Activated CD8-positive, alpha-beta memory T cell treated with anti-CD3 and anti-CD28 coated beads for 36 hours (primary cell): ENCODE measurements at regions not wholly inside any gene's neighbourhood (a gene's known extent, or its start where the extent isn't known, plus 50 kb on each side); places are given as distances from the start of the nearest gene placed in this dataset.

Experiments
- CTCF ChIA-PET: fragments of 350-600 bp; sonication (Branson Sonifier 250); formaldehyde crosslinking; loops from one replicate; lab custom pipeline; 2021; ENCODE audit warnings: antibody characterized with exemption; lab: Charles Lee
- POLR2A ChIA-PET: fragments of 350-600 bp; sonication (Branson Sonifier 250); formaldehyde crosslinking; loops from one replicate; lab custom pipeline; 2021; ENCODE audit warnings: antibody characterized with exemption; lab: Charles Lee

- ChIA-PET POLR2A (no interaction called here), CTCF (no interaction called here)
These were observed 83.4 kb downstream of the MATN1 start for GRCh38 chr1:30639881-30640452.

GRCh38 chr1:30638811-30639210 is 84.6 kb downstream of the MATN1 start:
- POLR2A ChIA-PET = no interaction called here

DNA sequence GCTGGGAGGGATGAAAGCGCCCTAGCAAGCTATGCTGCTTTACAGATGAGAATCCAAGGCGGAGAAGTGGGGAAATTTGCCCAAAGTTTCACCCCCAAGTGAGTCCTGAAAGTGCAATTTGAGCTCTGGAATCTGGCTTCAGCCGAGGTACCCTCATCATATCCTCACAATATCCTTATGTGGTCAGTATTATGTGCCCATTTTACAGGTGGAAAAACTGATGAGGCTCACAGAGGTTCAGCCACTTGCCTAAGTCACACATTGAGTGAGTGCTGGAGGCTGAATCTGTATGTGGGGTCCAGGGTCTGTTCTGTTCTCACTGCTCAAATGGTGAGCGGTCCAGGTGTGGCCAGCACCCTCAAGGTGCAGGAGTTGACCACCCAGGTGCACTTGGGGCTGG is 85.3 kb downstream of the MATN1 start:
- CTCF ChIA-PET = no interaction called here
- POLR2A ChIA-PET = no interaction called here

More at GRCh38 chr1:30638811-30639210, 84.6 kb downstream of the MATN1 start:
- CTCF ChIA-PET = no interaction called here

DNA sequence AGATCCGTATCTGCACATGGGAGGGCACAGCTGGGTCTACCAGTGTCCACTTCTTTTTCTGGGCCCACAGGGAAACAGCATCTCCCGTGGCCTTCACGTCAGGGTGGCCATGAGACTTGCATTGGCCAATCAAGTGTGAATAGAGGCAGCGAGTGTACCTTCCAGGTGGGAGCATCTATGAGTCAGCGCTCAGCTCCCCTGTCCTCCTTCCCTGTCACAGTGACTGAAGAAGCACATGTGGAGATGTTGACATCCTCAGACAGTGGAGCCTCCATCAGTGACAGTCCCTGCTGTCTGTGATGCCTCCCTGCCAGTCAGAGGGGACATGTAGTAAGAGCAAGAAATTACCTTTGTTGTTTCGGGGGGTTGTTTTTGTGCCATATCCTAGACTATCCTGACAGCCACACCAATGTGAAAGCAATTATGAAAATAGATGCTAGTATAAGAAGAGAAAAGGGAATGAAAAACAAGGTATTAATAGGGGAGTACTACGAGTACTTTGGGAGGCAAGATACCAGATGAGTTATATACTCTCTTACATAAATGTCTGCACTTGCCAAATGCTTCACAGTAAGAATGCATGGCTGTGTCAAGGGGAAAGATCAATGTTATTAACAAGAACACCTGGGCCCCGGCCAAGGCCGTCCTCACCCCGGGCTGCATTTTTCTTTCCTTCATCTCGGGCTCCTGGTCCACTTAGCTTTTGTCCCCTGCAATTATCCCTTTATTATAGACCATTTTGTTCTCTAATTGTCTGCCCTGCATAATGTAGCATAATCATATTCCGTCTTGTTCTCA is 86.0 kb downstream of the MATN1 start:
- CTCF ChIA-PET = no interaction called here
- POLR2A ChIA-PET = no interaction called here

DNA sequence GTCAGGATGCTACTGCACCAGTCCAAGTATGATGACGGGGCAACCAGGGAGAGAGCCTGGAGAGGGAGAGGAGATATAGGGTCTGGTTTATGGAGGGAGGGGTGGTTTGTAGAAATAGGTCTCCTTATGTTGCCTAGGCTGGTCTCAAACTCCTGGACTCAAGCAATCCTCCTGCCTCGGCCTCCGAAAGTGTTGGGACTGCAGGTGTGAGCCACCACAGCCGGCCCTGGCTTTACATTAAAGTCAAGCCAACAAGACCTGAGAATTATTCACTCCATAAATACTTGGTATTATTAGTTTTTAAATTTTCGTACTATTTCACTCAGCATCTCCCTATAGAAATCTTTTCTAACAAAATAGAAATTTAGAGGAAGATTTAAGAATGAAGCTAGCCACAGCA is 86.8 kb downstream of the MATN1 start:
- ChIA-PET CTCF (no interaction called here), POLR2A (no interaction called here)

DNA sequence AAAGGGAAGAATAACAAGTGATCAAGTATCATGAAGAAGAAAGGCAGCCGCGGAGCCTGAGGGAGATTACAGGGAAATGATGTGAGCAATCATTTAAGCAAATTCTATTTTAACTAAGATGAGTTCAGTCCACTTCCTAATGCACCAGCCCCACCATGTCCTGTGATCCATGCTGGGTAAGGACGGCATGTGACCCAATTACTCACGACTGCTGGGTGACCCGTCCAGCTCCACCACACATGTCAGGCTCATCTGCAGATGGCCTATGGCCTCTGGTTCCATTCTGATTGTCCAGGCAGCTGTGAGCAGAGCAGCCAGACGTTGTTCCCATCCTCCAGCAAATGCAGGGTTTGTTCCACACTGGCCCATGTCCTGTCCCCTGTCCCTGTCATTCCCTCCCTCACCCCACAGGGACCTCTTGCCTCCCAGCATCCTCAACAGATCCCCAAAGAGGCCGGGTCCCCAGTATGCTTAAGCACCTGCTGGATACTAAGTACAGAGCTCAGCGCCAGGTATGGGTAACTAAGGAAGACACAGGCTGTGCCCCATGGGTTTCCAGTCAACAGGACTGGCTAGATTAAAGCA is 87.9 kb downstream of the MATN1 start:
- POLR2A ChIA-PET = no interaction called here

GRCh38 chr1:30634507-30634906 is 88.9 kb downstream of the MATN1 start:
- CTCF ChIA-PET = no interaction called here
- POLR2A ChIA-PET = no interaction called here

More for the DNA sequence above, 87.9 kb downstream of the MATN1 start:
- CTCF ChIA-PET = no interaction called here

GRCh38 chr1:30633294-30633693 is 90.1 kb downstream of the MATN1 start:
- CTCF ChIA-PET = no interaction called here
- POLR2A ChIA-PET = no interaction called here

GRCh38 chr1:30632481-30632880 is 90.9 kb downstream of the MATN1 start:
- ChIA-PET CTCF (no interaction called here), POLR2A (no interaction called here)

- POLR2A ChIA-PET = no interaction called here
- CTCF ChIA-PET = no interaction called here
These were observed 91.7 kb downstream of the MATN1 start for GRCh38 chr1:30631700-30632099.

DNA sequence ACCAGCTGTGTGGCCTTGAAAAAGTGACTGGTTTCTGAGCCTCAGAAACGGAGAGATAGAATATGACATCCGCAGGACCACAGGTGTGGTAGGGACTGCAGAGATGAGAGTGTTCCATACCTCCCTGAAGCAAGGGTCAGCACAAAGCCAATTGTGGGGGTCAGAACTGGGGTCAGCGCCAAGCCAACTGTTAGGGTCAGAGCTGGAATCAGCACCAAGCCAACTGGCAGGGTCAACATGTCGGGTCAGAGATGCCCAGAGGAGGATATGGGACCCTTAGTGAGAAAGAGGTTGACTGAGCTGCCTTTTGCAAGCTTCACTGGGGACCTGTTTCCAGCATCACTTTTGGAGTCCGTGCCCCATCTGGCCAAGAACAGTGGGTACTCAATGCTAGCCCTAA is 93.9 kb downstream of the MATN1 start:
- POLR2A ChIA-PET = no interaction called here
- CTCF ChIA-PET = no interaction called here

DNA sequence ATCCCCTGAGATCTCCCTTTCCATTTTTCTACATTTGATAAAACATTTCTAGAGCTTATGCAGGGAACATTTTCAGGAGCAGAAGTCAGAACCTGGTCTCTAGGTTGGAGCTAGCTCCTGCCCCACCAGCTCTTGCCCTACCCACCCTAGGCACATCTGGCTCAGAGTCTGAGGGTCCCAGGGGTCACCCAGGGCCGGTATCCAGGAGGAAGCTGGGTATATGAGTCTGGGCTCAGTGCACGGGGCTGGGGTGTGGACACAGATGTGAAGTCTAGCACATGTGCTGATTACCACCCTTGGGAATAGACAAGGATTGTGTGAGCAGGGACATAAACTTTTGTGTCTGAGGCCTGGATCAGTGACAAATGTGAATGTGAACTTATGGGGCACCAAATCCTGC is 95.4 kb downstream of the MATN1 start:
- CTCF ChIA-PET = no interaction called here
- POLR2A ChIA-PET = no interaction called here

DNA sequence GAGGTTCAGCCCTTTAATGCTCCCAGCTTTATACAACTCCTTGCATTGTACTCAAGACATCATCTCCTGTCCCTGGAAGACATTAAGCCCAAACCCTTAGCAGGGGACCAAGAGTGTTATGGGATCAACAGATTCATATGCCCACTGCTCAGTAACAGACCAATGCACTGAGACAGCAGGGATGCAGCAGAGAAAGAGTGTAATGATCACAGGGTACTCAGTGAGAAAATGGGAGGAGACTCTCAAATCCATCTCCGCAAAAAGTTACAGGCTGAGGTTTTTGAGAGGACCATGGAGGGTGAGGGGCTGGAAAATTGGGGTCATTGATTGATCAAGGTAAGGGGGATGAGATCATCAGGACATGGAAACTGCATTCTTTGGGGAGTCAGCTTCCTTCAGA is 96.2 kb downstream of the MATN1 start:
- ChIA-PET CTCF (no interaction called here), POLR2A (no interaction called here)

GRCh38 chr1:30623431-30623830 is 100.0 kb downstream of the MATN1 start:
- CTCF ChIA-PET = no interaction called here
- POLR2A ChIA-PET = no interaction called here

GRCh38 chr1:30619619-30620018 is 103.8 kb downstream of the MATN1 start:
- CTCF ChIA-PET = no interaction called here
- POLR2A ChIA-PET = no interaction called here

DNA sequence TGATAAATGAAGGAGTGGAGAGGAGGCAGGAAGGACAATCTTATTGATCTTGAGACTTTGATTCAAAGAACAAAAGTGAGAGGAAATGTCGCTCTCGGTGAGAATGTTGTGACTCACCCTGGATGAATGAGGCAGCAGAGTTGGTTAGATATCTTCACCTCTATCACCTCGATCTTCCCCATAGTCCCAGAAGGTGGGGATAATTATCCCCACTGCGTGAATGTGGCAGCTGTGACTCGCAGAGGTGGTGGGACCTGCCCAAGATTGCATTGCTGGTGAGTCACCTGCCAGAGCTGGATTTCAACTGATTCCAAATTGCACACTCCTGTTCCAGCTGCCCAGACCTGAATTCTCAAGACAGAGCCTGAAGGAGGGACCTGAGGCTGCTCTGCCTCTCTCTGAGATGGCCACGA is 105.0 kb downstream of the MATN1 start:
- ChIA-PET POLR2A (no interaction called here), CTCF (no interaction called here)

DNA sequence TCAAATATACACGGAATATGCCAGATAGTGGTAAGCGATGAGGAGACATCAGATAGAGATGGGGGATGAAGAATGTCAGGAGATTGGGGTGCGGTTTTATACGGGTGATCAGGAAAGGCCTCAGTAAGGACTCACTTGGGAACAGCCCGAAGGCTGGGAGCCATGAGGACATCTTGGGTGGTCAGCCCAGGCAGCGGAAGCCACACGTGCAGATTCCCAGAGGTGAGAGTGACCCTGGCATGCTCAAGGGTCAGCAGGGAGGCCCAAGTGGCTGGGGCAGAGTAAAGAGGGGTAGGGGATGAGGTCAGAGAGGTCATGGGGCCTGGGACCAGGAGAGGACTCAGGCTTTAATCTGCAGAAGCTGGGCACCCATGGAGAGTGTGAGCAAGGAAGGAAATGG is 106.6 kb downstream of the MATN1 start:
- POLR2A ChIA-PET = no interaction called here

GRCh38 chr1:30615816-30616590 is 107.4 kb downstream of the MATN1 start:
- POLR2A ChIA-PET = no interaction called here
- CTCF ChIA-PET = no interaction called here

More for the DNA sequence above, 106.6 kb downstream of the MATN1 start:
- CTCF ChIA-PET = no interaction called here

- POLR2A ChIA-PET = no interaction called here
These were observed 108.1 kb downstream of the MATN1 start for GRCh38 chr1:30615076-30615795.

GRCh38 chr1:30613188-30613587 is 110.2 kb downstream of the MATN1 start:
- CTCF ChIA-PET = no interaction called here
- POLR2A ChIA-PET = no interaction called here

More at GRCh38 chr1:30615076-30615795, 108.1 kb downstream of the MATN1 start:
- CTCF ChIA-PET = no interaction called here
